Tibial nerve (tissue), 4 donors: ENCODE measurements at regions not wholly inside any gene's neighbourhood (a gene's known extent, or its start where the extent isn't known, plus 50 kb on each side); places are given as distances from the start of the nearest gene placed in this dataset.

Experiments used
- DNase-seq, 2 donors: peaks; one replicate each; pipeline ENCODE4 v3.0.0-alpha.2; 2019; ENCODE audit warnings: low spot score in 2 of 2
- H3K27ac ChIP-seq, 4 donors: fragments of 200-600 bp; sonication (generic) in 3 of 4; one replicate each; pipeline ENCODE4 v1.5.1; 2017 to 2019; ENCODE audit warnings: mild to moderate bottlenecking in 1 of 4
- H3K27me3 ChIP-seq, 2 donors: fragments of 200-600 bp; sonication (generic) in 1 of 2; one replicate each; pipeline versions ENCODE4 v1.5.1 to v1.6.0; 2017 to 2019
- H3K36me3 ChIP-seq, 3 donors: fragments of 200-600 bp; sonication (generic); one replicate each; pipeline ENCODE4 v1.5.1; 2018 to 2019
- H3K4me1 ChIP-seq, 4 donors: fragments of 200-600 bp; sonication (generic) in 3 of 4; one replicate each; pipeline ENCODE4 v1.5.1; 2017 to 2019
- H3K4me3 ChIP-seq, 4 donors: fragments of 200-600 bp; sonication (generic) in 3 of 4; one replicate each; pipeline ENCODE4 v1.5.1; 2017 to 2019; ENCODE audit warnings: mild to moderate bottlenecking in 1 of 4, moderate library complexity in 1 of 4
- H3K9me3 ChIP-seq, 4 donors: fragments of 200-600 bp; sonication (generic) in 3 of 4; one replicate each; pipeline ENCODE4 v1.5.1; 2017 to 2019
- EP300 ChIP-seq, 2 donors: sonication (generic); formaldehyde crosslinking; IDR thresholded peaks; one replicate each; pipeline ENCODE4 v1.6.1; 2017; ENCODE audit warnings: antibody characterized with exemption in 2 of 2, mild to moderate bottlenecking in 1 of 2
- POLR2A ChIP-seq, 2 donors: fragments of 450-650 bp; IDR thresholded peaks; one replicate each; pipeline ENCODE4 v1.6.1; 2017; ENCODE audit warnings: antibody characterized with exemption in 2 of 2, mild to moderate bottlenecking in 2 of 2, moderate library complexity in 2 of 2
- WGBS, 2 donors: methylation state at CpG; one replicate each; pipeline ENCODE4 v1.1.5; 2018; 5-methylcytosine and 5-hydroxymethylcytosine counted together
- TF ChIP-seq, protein P1 (sequence below), 5 experiments: fragments of 200-600 bp in 3 of 5; fragments of 450-650 bp in 2 of 5; sonication (generic) in 3 of 5; IDR thresholded peaks; one replicate each; pipeline ENCODE4 v1.5.1; 2016 to 2019; ENCODE audit warnings: antibody characterized with exemption in 5 of 5, mild to moderate bottlenecking in 3 of 5, moderate library complexity in 2 of 5

DNA sequence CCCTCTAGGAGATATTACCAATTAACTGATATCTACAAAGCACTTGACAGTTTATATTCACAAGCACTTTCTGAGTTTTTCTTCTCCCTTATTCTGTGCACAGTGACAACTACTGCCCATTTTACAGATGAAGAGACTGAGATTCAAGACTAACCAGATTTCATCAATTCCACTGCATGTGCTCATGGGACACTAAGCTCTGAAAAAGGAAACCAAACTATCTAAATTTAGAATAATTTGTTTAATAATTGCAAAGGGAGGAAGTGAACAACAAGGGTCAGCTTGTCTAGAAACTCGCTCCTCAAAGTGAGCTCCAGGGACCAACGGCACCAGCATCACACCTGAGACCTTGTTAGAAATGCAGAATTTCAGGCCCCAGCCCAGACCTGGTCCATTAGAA lies 50.8 kb upstream of the MYLIP start:
- no peaks in the 10 kb centered on the region for H3K9me3 ChIP-seq
- H3K4me3 ChIP-seq = no peak overlapping the region
- H3K27ac ChIP-seq = no peak overlapping the region
- DNase-seq = no peak
- TF ChIP-seq, protein P1, sequence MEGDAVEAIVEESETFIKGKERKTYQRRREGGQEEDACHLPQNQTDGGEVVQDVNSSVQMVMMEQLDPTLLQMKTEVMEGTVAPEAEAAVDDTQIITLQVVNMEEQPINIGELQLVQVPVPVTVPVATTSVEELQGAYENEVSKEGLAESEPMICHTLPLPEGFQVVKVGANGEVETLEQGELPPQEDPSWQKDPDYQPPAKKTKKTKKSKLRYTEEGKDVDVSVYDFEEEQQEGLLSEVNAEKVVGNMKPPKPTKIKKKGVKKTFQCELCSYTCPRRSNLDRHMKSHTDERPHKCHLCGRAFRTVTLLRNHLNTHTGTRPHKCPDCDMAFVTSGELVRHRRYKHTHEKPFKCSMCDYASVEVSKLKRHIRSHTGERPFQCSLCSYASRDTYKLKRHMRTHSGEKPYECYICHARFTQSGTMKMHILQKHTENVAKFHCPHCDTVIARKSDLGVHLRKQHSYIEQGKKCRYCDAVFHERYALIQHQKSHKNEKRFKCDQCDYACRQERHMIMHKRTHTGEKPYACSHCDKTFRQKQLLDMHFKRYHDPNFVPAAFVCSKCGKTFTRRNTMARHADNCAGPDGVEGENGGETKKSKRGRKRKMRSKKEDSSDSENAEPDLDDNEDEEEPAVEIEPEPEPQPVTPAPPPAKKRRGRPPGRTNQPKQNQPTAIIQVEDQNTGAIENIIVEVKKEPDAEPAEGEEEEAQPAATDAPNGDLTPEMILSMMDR (IDR thresholded peaks at IDR 0.05) = no peak
- TF ChIP-seq POLR2A (IDR thresholded peaks at IDR 0.05) (no peak), EP300 (IDR thresholded peaks at IDR 0.05) (no peak)
- no peaks in the 10 kb centered on the region for H3K27me3 ChIP-seq
- WGBS, 2 donors = 75 to 88% methylated on average over 2 of the region's 2 CpGs
- peaks cover 0 to 10% (median 2%) of the 10 kb centered on the region in 4 donors for H3K4me1 ChIP-seq
- H3K36me3 ChIP-seq = no peaks in the 10 kb centered on the region

DNA sequence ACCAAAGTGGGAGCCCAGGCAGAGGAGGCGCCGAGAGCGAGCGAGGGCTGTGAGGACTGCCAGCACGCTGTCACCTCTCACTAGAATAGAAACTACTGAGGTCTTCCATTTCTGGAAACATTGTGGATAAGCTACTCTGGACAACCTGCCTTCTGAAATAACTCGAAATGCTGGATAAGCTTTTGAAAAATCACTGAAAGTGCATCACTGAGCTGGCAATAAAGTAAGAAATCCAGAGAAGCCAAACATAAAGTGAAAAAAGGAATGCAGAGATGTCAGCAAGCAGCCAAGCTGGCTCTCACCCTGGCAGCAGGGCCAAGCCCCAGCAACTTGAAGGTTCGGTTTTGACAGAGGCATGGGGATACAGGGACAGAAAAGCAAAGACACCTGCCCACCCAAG lies 59.2 kb upstream of the MYLIP start:
- Histone ChIP-seq H3K9me3 (no peaks in the 10 kb centered on the region), H3K27ac (no peak overlapping the region), H3K4me3 (no peak overlapping the region), H3K36me3 (no peaks in the 10 kb centered on the region), H3K27me3 (no peaks in the 10 kb centered on the region), H3K4me1 (no peaks in the 10 kb centered on the region)
- 98% methylated on average over 7 of the region's 7 CpGs for WGBS, 2 donors
- no peak for DNase-seq
- TF ChIP-seq EP300 (IDR thresholded peaks at IDR 0.05) (no peak), POLR2A (IDR thresholded peaks at IDR 0.05) (no peak)
- TF ChIP-seq, protein P1 (IDR thresholded peaks at IDR 0.05) = no peak

DNA sequence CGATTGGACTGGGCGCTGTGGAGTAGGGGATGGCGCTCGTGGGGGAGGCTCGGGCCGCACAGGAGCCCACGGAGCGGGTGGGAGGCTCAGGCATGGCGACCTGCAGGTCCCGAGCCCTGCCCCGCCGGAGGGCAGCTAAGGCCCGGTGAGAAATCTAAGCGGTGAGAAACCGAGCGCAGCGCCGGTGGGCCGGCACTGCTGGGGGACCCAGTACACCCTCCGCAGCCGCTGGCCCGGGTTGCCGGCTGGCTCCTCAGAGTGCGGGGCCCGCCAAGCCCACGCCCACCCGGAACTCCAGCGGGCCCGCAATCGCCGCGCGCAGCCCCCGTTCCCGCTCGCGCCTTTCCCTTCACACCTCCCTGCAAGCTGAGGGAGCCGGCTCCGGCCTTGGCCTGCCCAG lies 59.7 kb upstream of the MYLIP start:
- WGBS, 2 donors = 97 to 98% methylated on average over 37 to 38 of the region's 39 CpGs
- no peaks in the 10 kb centered on the region for H3K9me3 ChIP-seq
- H3K4me1 ChIP-seq = no peaks in the 10 kb centered on the region
- H3K27me3 ChIP-seq = no peaks in the 10 kb centered on the region
- no peaks in the 10 kb centered on the region for H3K36me3 ChIP-seq
- TF ChIP-seq POLR2A (IDR thresholded peaks at IDR 0.05) (no peak), EP300 (IDR thresholded peaks at IDR 0.05) (no peak)
- TF ChIP-seq, protein P1 (IDR thresholded peaks at IDR 0.05) = no peak
- DNase-seq = no peak
- no peak overlapping the region for H3K27ac ChIP-seq
- H3K4me3 ChIP-seq = no peak overlapping the region

DNA sequence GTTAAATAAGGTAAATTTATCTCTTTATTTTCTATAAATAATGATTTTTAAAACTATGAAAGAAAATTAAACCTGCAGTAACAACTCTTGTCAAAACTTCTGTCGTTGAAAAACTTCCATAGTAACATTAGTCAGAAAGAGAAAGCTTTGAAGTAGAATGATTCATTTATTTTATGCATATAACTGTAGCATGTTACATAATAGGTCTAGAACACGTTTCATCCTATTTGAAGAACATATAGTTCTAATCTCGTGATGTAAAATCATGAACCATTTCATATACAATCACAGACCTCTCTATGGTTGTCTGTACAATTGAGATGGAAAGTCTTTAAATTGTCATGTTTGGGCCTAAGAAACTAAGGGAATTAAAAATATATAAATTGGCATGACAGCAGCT lies 61.3 kb upstream of the MYLIP start:
- no peak overlapping the region for H3K4me3 ChIP-seq
- no peak overlapping the region for H3K27ac ChIP-seq
- 92 to 94% methylated on average over 3 of the region's 3 CpGs for WGBS, 2 donors
- H3K27me3 ChIP-seq = no peaks in the 10 kb centered on the region
- no peaks in the 10 kb centered on the region for H3K4me1 ChIP-seq
- TF ChIP-seq POLR2A (IDR thresholded peaks at IDR 0.05) = no peak
- TF ChIP-seq, protein P1 (IDR thresholded peaks at IDR 0.05) = no peak
- no peak for TF ChIP-seq EP300 (IDR thresholded peaks at IDR 0.05)
- no peak for DNase-seq
- H3K36me3 ChIP-seq = no peaks in the 10 kb centered on the region
- no peaks in the 10 kb centered on the region for H3K9me3 ChIP-seq

DNA sequence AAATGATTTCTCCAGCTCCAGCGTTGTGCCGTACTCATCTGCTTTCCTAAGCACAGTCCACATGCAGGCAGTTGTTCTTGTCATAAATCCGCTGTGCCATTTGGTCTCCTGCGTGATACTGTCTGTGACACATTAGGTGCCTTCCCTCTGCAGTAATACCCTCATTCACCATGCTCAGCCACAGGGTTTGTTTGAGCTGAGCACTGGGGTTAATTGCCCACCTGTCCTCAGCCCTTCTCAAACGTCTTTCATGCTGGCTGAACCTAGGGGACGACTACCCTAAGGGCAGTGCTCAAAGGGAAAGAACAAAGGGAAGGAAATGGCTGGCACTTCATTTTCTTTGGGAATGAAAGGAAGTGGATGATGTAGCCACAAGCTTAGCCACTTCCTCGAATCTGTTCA lies 64.2 kb upstream of the MYLIP start:
- TF ChIP-seq EP300 (IDR thresholded peaks at IDR 0.05) = no peak
- no peak for TF ChIP-seq POLR2A (IDR thresholded peaks at IDR 0.05)
- no peak overlapping the region for H3K4me3 ChIP-seq
- H3K27me3 ChIP-seq = no peaks in the 10 kb centered on the region
- no peaks in the 10 kb centered on the region for H3K9me3 ChIP-seq
- H3K4me1 ChIP-seq = no peaks in the 10 kb centered on the region
- 47 to 52% methylated on average over 7 of the region's 7 CpGs for WGBS, 2 donors
- H3K36me3 ChIP-seq = no peaks in the 10 kb centered on the region
- no peak for DNase-seq
- no peak overlapping the region for H3K27ac ChIP-seq

DNA sequence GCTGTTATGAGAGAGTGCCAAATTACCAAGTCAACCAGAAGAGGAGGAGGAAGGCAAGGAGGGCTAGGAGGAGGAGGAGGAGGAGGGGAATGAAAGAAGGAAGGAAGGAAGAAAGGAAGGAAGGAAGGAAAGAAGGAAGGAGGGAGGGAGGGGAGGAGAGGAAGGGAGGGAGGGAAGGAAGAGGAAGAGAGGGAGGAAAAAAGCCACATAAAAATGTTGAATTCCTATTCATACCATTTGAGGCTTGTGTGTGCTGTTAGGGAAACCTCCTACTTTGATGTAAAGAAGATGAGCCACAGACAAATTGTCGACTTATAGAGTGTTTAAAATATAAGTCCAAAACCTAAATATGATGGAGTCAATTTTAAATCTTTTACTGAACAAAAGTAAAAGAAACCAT lies 65.3 kb upstream of the MYLIP start:
- Histone ChIP-seq H3K4me3 (no peak overlapping the region), H3K27me3 (no peaks in the 10 kb centered on the region), H3K9me3 (no peaks in the 10 kb centered on the region), H3K27ac (no peak overlapping the region), H3K4me1 (no peaks in the 10 kb centered on the region), H3K36me3 (no peaks in the 10 kb centered on the region)
- WGBS, 2 donors = 83 to 88% methylated on average over 1 of the region's 1 CpG
- DNase-seq = no peak
- TF ChIP-seq EP300 (IDR thresholded peaks at IDR 0.05) = no peak
- no peak for TF ChIP-seq POLR2A (IDR thresholded peaks at IDR 0.05)
- TF ChIP-seq, protein P1 (IDR thresholded peaks at IDR 0.05) = no peak
